HG03135 (cell line): ENCODE measurements at regions not wholly inside any gene's neighbourhood (a gene's known extent, or its start where the extent isn't known, plus 50 kb on each side); places are given as distances from the start of the nearest gene placed in this dataset.
"Not testable (repeated sequence)": the region's sequence is repeated elsewhere in the genome, so short reads cannot be mapped to it uniquely, and the experiment has no call there.

Source experiments
- ATAC-seq: cut with Tn5 transposase; IDR thresholded peaks from one replicate; pipeline ENCODE4 v1.9.1; 2021; ENCODE audit warnings: mild to moderate bottlenecking, moderate library complexity; ENCODE audit not compliant: unreplicated experiment

GRCh38 chrX:35382966-35383365 is 415.2 kb upstream of the MAGEB16 start:
- ATAC-seq: no peak

GRCh38 chrX:35392232-35392631 is 405.9 kb upstream of the MAGEB16 start:
- no peak for ATAC-seq

GRCh38 chrX:35406386-35406785 is 391.8 kb upstream of the MAGEB16 start:
- no peak for ATAC-seq

- ATAC-seq: no peak
Measured at GRCh38 chrX:35416782-35417181, 381.4 kb upstream of the MAGEB16 start.

GRCh38 chrX:35432056-35432455 is 366.1 kb upstream of the MAGEB16 start:
- ATAC-seq: no peak

- ATAC-seq: no peak
Measured at GRCh38 chrX:35439034-35439660, 359.0 kb upstream of the MAGEB16 start.

- ATAC-seq: no peak
Measured at GRCh38 chrX:35439692-35440091, 358.4 kb upstream of the MAGEB16 start.

GRCh38 chrX:35442421-35442820 is 355.7 kb upstream of the MAGEB16 start:
- ATAC-seq: no peak

GRCh38 chrX:35443091-35443582 is 355.0 kb upstream of the MAGEB16 start:
- ATAC-seq: not testable (repeated sequence)

- ATAC-seq: no peak
Measured at GRCh38 chrX:35444671-35445355, 353.3 kb upstream of the MAGEB16 start.

GRCh38 chrX:35445912-35446311 is 352.2 kb upstream of the MAGEB16 start:
- no peak for ATAC-seq

- no peak for ATAC-seq
Measured at GRCh38 chrX:35456891-35457290, 341.3 kb upstream of the MAGEB16 start.

- ATAC-seq: no peak
Measured at GRCh38 chrX:35458142-35458541, 340.0 kb upstream of the MAGEB16 start.

GRCh38 chrX:35461164-35461563 is 337.0 kb upstream of the MAGEB16 start:
- ATAC-seq: no peak

GRCh38 chrX:35496671-35497070 is 301.5 kb upstream of the MAGEB16 start:
- ATAC-seq: not testable (repeated sequence)

GRCh38 chrX:35497453-35497852 is 300.7 kb upstream of the MAGEB16 start:
- ATAC-seq: not testable (repeated sequence)

GRCh38 chrX:35499071-35499862 is 298.9 kb upstream of the MAGEB16 start:
- ATAC-seq: no peak

- no peak for ATAC-seq
Measured at GRCh38 chrX:35507701-35508100, 290.4 kb upstream of the MAGEB16 start.

GRCh38 chrX:35548003-35548402 is 250.1 kb upstream of the MAGEB16 start:
- ATAC-seq: not testable (repeated sequence)

GRCh38 chrX:35557916-35558315 is 240.2 kb upstream of the MAGEB16 start:
- ATAC-seq: no peak

- no peak for ATAC-seq
Measured at GRCh38 chrX:35561985-35562384, 236.2 kb upstream of the MAGEB16 start.

- ATAC-seq: no peak
Measured at GRCh38 chrX:35562395-35562794, 235.7 kb upstream of the MAGEB16 start.
